Tibial artery (tissue), 4 donors: ENCODE measurements at regions not wholly inside any gene's neighbourhood (a gene's known extent, or its start where the extent isn't known, plus 50 kb on each side); places are given as distances from the start of the nearest gene placed in this dataset.

Source experiments
- DNase-seq, 2 donors: peaks; one replicate each; pipeline ENCODE4 v3.0.0-alpha.2; 2019
- H3K27ac ChIP-seq, 2 donors: fragments of 200-600 bp; sonication (generic) in 1 of 2; 1 replicate in 1 of 2; 2 replicates in 1 of 2; pipeline ENCODE4 v1.5.1; 2018 to 2019; ENCODE audit warnings: mild to moderate bottlenecking in 1 of 2
- H3K27me3 ChIP-seq, 2 donors: fragments of 200-600 bp; sonication (generic) in 1 of 2; one replicate each; pipeline versions ENCODE4 v1.5.1 to v1.6.0; 2016 to 2019
- H3K36me3 ChIP-seq, 3 donors: fragments of 200-600 bp; sonication (generic) in 2 of 3; one replicate each; pipeline ENCODE4 v1.5.1; 2016 to 2019; ENCODE audit warnings: mild to moderate bottlenecking in 2 of 3
- H3K4me1 ChIP-seq, 4 donors: fragments of 200-600 bp; sonication (generic) in 2 of 4; 1 replicate in 3 of 4; 2 replicates in 1 of 4; pipeline ENCODE4 v1.5.1; 2016 to 2019
- H3K4me3 ChIP-seq, 2 donors: fragments of 200-600 bp; sonication (generic) in 1 of 2; 1 replicate in 1 of 2; 2 replicates in 1 of 2; pipeline ENCODE4 v1.5.1; 2018 to 2019; ENCODE audit warnings: mild to moderate bottlenecking in 2 of 2
- H3K9me3 ChIP-seq, 3 donors: fragments of 200-600 bp; sonication (generic) in 1 of 3; one replicate each; pipeline ENCODE4 v1.5.1; 2016 to 2019
- intact Hi-C: fragments of 100-400 bp; cut with DNase I; formaldehyde crosslinking; loops from one replicate; pipeline ENCODE4 v1.15.0; 2023; ENCODE audit warnings: low total_unique reads
- TF ChIP-seq, protein P1 (sequence below), 2 experiments: fragments of 200-600 bp in 1 of 2; fragments of 450-650 bp in 1 of 2; IDR thresholded peaks; one replicate each; pipeline ENCODE4 v1.5.1; 2017 to 2019; ENCODE audit warnings: antibody characterized with exemption in 2 of 2, mild to moderate bottlenecking in 1 of 2, moderate library complexity in 1 of 2

DNA sequence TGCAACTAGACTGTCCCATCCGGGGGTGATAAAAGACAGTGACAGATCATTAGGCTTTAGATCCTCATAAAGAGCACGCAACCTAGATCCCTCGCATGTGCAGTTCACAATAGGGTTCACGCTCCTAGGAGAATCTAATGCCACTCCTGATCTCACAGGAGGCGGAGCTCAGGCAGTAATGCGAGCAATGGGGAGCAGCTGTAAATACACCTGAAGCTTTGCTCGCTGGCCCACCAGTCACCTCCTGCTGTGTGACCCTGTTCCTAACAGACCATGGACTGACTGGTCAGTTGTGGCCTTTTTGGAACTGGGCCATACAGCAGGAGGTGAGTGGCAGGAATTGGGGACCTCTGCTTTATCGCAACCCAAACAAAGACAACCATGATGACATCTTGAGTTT lies 173.2 kb downstream of the DLEU7 start:
- TF ChIP-seq, protein P1, sequence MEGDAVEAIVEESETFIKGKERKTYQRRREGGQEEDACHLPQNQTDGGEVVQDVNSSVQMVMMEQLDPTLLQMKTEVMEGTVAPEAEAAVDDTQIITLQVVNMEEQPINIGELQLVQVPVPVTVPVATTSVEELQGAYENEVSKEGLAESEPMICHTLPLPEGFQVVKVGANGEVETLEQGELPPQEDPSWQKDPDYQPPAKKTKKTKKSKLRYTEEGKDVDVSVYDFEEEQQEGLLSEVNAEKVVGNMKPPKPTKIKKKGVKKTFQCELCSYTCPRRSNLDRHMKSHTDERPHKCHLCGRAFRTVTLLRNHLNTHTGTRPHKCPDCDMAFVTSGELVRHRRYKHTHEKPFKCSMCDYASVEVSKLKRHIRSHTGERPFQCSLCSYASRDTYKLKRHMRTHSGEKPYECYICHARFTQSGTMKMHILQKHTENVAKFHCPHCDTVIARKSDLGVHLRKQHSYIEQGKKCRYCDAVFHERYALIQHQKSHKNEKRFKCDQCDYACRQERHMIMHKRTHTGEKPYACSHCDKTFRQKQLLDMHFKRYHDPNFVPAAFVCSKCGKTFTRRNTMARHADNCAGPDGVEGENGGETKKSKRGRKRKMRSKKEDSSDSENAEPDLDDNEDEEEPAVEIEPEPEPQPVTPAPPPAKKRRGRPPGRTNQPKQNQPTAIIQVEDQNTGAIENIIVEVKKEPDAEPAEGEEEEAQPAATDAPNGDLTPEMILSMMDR (IDR thresholded peaks at IDR 0.05) = no peak
- intact Hi-C loops = no loop called here
- Histone ChIP-seq H3K27me3 (no peaks in the 10 kb centered on the region), H3K36me3 (no peaks in the 10 kb centered on the region), H3K4me3 (no peak overlapping the region), H3K9me3 (no peaks in the 10 kb centered on the region), H3K4me1 (no peaks in the 10 kb centered on the region), H3K27ac (no peak overlapping the region)
- no peak for DNase-seq

DNA sequence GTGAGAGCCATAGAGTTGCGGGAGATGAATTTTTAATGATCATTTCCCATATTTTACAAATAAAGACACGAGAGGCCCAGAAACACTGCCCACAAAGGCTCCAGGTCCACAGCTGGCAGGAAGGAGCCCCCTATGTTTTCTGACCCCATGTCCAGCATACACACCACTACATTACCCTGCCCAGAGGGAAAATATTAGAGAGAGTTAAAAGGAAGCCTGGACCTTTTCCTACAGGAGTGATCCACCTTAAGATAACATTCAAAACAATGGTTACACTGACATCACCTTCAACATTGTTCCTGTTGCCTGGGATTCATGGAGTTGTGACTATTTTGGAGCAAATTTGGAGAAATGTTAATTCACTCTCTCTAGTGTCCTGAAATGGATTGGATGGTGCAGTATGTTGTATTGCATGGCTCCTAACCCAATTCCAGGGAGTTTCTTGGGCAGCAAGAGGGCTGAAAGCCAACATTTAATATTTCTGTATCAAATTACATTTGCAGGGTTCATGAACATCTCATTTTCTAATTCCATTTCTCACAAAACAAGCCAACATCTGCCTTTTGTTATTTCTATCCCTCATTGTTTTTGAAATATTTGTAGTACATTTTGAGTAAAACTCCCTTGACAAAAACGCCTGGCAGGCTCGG lies 172.5 kb downstream of the DLEU7 start:
- H3K36me3 ChIP-seq = no peaks in the 10 kb centered on the region
- intact Hi-C loops = no loop called here
- H3K27me3 ChIP-seq = no peaks in the 10 kb centered on the region
- H3K9me3 ChIP-seq = no peaks in the 10 kb centered on the region
- H3K27ac ChIP-seq = no peak overlapping the region
- TF ChIP-seq, protein P1 (IDR thresholded peaks at IDR 0.05) = no peak
- DNase-seq = no peak
- no peaks in the 10 kb centered on the region for H3K4me1 ChIP-seq
- no peak overlapping the region for H3K4me3 ChIP-seq

DNA sequence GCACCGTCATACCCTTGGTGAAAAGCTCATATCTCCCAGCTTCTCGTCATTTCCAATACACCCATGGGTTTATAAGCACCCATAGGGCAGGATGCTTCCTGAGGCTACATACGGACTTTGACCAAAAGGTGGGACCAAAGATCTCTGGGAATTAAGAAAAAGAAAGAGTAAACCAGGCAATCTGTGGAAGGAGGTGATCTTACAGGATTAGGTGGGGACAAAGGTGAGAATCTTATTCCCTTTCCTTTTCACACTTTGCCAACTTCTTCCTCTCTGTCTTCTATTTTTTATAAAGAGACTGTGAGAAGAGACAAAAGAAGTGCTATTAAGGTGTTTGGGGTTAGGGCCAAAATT lies 172.0 kb downstream of the DLEU7 start:
- no peak for DNase-seq
- Histone ChIP-seq H3K27ac (no peak overlapping the region), H3K4me1 (no peaks in the 10 kb centered on the region), H3K27me3 (no peaks in the 10 kb centered on the region), H3K9me3 (no peaks in the 10 kb centered on the region), H3K36me3 (no peaks in the 10 kb centered on the region), H3K4me3 (no peak overlapping the region)
- intact Hi-C loops = no loop called here
- TF ChIP-seq, protein P1 (IDR thresholded peaks at IDR 0.05) = no peak

DNA sequence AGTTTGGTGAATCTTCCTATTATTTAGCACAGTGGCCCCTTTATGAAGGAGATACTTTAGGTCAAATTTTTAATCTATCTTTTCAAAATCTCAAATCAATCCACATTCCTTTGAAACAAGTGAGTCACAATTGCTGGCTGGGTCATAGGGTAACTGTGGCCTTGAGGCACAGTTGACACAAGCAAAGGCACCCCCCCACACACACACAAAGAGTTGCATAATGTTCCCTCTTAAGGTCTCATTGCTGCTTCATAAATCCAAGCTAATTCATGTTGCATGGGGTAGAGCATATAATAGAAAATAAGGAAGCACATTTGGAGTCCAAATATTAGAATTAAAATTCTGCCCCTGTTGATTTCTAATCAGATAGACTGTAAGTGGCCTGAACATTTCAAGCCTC lies 171.5 kb downstream of the DLEU7 start:
- intact Hi-C loops = no loop called here
- TF ChIP-seq, protein P1 (IDR thresholded peaks at IDR 0.05) = no peak
- Histone ChIP-seq H3K27ac (no peak overlapping the region), H3K9me3 (no peaks in the 10 kb centered on the region), H3K36me3 (no peaks in the 10 kb centered on the region), H3K27me3 (no peaks in the 10 kb centered on the region), H3K4me1 (no peaks in the 10 kb centered on the region), H3K4me3 (no peak overlapping the region)
- DNase-seq = peak in 1 of 2 donors; percentile 24

DNA sequence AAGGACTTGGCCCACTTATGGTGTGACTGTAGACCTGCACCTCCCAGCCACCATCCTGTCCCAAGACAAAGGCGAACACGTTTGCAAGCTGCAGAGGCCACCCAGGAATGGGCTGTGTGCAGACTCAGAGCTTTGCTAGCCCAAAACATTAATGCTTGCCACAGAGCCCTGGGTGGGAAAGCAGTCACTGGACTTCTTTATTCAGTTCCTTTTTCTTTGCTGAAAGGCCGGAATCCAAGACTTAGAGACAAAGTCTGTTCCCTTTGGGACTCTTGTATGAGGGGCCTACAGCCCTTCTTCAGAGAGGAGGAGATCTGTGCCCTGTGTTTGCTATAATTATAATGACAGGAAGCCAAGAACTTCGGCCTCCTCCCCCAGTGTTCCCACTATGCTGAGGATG lies 167.8 kb downstream of the DLEU7 start:
- peaks cover 0 to 7% (median 0%) of the 10 kb centered on the region in 4 donors for H3K4me1 ChIP-seq
- H3K9me3 ChIP-seq = no peaks in the 10 kb centered on the region
- DNase-seq = no peak
- TF ChIP-seq, protein P1 (IDR thresholded peaks at IDR 0.05) = no peak
- H3K36me3 ChIP-seq = no peaks in the 10 kb centered on the region
- H3K27me3 ChIP-seq = no peaks in the 10 kb centered on the region
- intact Hi-C loops = no loop called here
- H3K4me3 ChIP-seq = no peak overlapping the region
- H3K27ac ChIP-seq = no peak overlapping the region

DNA sequence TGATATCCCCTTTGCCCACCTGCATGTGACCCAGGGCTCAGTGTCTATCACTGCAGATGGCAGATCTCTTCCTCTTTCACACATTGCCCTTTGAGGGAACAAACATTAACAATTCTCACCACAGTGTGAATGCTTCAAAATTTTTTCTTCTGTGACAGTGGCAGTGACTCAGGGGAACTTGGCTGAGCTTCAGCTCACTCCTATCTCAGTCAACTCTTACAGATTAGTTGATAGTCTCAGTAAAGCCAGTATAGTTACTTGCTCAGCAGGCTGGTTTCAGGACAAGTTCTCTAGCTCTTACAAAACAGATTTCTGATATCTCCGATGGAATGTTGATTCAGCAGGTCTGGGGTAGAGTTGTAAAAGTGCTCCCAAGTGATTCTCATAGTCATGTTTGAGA lies 166.9 kb downstream of the DLEU7 start:
- DNase-seq = no peak
- H3K27ac ChIP-seq = no peak overlapping the region

More for the DNA sequence above, 166.9 kb downstream of the DLEU7 start:
- TF ChIP-seq, protein P1 (IDR thresholded peaks at IDR 0.05) = no peak
- Histone ChIP-seq H3K4me3 (no peak overlapping the region), H3K9me3 (no peaks in the 10 kb centered on the region), H3K36me3 (no peaks in the 10 kb centered on the region), H3K4me1 (peaks cover 0 to 7% (median 0%) of the 10 kb centered on the region in 4 donors), H3K27me3 (no peaks in the 10 kb centered on the region)
- intact Hi-C loops = no loop called here
